NT2/D1 (cell line): ENCODE measurements at regions not wholly inside any gene's neighbourhood (a gene's known extent, or its start where the extent isn't known, plus 50 kb on each side); places are given as distances from the start of the nearest gene placed in this dataset.

ENCODE experiments used
- SUZ12 ChIP-seq: IDR thresholded peaks from 2 replicates; pipeline ENCODE4 v1.6.1; 2011; ENCODE audit not compliant: insufficient read length, insufficient read depth; ENCODE audit errors: extremely low read depth
- YY1 ChIP-seq: IDR thresholded peaks from 2 replicates; pipeline ENCODE4 v1.6.1; 2011; ENCODE audit not compliant: insufficient read length, insufficient read depth
- ZNF274 ChIP-seq: IDR thresholded peaks from 2 replicates; pipeline ENCODE4 v1.6.1; 2011; ENCODE audit warnings: mild to moderate bottlenecking, low read depth, low read length

- no peak for TF ChIP-seq YY1
- TF ChIP-seq ZNF274, result no peak
- no peak for TF ChIP-seq SUZ12
Observed at GRCh38 chr6:137729866-137730629, 137.0 kb upstream of the TNFAIP3 start.
